Activated CD4-positive, alpha-beta T cell treated with anti-CD3 and anti-CD28 coated beads, Interleukin-2, Interleukin-4, amounts not matched to agents 100 ng/mL and 50 ng/mL, durations not matched to agents 16 hours and 8 hours (primary cell): ENCODE measurements at regions not wholly inside any gene's neighbourhood (a gene's known extent, or its start where the extent isn't known, plus 50 kb on each side); places are given as distances from the start of the nearest gene placed in this dataset.

Experiments used
- DNase-seq: peaks from one replicate; pipeline ENCODE4 v3.0.0-alpha.2; 2020; ENCODE audit warnings: low spot score

- DNase-seq = no peak
Observed at GRCh38 chr5:19352120-19352519, 635.9 kb downstream of the CDH18 start.

DNA sequence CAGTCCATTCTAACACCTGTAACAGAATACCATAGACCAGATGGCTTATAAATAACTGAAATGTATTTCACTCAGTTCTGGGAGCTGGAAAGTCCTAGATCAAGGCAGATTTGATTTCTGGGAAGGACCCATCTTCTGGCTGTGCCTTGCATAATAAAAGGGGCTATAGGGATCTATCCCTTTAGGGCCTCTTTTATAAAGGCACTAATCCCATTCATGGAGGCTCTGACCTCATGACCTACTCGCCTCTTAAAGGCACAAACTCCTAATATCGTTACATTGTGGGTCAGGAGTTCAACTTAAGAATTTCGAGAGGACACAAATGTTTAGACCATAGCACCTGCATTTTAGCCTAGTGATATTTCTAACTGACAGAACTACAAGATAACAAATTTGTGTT lies 619.0 kb downstream of the CDH18 start:
- no peak for DNase-seq

DNA sequence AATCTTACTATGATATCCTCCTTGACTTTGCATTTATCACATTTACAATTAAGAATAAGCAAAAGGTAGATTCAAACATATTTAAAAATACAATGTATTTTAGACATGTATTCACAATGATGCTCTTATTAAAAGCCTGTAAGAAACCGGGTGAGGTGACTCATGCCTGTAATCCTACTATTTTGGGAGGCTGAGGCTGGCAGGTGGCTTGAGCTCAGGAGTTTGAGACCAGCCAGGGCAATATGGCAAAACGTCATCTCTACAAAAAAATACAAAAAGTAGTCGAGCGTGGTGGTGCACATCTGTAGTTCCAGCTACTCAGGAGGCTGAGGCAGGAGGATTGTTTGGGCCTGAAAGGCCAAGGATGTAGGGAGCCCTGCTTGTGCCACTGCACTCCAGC lies 618.4 kb downstream of the CDH18 start:
- no peak for DNase-seq

- no peak for DNase-seq
Observed at GRCh38 chr5:19370655-19371386, 617.2 kb downstream of the CDH18 start.

DNA sequence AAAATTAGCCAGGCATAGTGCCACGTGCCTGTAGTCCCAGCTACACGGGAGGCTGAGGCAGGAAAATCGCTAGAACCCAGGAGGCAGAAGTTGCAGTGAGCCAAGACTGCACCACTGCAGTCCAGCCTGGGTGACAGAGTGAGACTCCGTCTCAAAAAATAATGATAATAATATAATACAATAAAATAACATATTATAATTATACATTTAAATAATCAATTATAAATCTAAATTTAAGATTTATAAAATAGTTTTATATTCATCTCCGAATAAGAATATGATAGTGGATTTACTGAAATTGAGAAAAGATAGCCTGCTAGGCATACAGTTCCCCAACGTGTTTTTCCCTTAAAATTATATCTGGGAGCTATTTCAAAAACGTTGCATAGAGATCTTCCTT lies 599.6 kb downstream of the CDH18 start:
- DNase-seq = no peak

- DNase-seq = no peak
Observed at GRCh38 chr5:19401032-19401431, 587.0 kb downstream of the CDH18 start.

GRCh38 chr5:19406576-19407365 lies 581.2 kb downstream of the CDH18 start:
- no peak for DNase-seq

DNA sequence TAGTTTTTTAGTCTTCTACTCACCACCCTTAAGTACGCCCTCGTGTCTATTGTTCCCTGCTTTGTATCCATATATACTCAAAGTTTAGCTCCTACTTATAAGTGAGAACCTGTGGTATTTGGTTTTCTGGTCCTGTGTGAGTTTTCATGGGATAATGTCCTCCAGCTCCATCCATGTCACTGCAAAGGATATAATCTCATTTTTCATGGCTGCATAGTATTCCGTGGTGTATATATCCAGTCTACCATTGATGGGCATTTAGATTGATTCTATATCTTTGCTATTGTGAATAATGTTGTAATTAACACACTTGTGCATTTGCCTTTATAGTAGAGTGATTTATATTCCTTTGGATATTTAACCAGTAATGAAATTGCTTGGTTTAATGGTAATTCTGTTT lies 579.9 kb downstream of the CDH18 start:
- DNase-seq = no peak

DNA sequence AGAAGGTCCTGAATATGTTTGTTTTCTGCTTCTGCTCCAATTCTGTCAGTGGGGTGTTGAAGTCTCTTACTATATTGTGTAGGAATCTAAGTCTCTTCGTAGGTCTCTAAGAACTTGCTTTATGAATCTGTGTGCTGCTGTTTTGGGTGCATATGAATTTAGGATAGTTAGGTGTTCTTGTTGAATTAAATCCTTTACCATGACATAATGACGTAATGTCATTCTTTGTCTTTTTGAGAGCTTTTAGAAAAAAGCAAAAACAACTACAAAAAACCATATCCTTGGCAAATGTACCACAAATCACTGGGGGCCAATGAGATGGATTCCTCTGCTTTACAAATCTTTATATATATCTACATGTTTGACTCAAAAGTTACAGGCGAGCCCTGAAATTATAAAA lies 576.1 kb downstream of the CDH18 start:
- DNase-seq = no peak
